Sigmoid colon (tissue), 4 donors: ENCODE measurements at regions not wholly inside any gene's neighbourhood (a gene's known extent, or its start where the extent isn't known, plus 50 kb on each side); places are given as distances from the start of the nearest gene placed in this dataset.

Experiments
- EP300 ChIP-seq, 4 donors: sonication (generic); formaldehyde crosslinking; IDR thresholded peaks; one replicate each; pipeline ENCODE4 v1.6.1; 2017; ENCODE audit warnings: antibody characterized with exemption in 4 of 4
- POLR2A ChIP-seq, 2 donors: fragments of 450-650 bp; IDR thresholded peaks; one replicate each; pipeline ENCODE4 v1.6.1; 2016; ENCODE audit warnings: antibody characterized with exemption in 2 of 2, mild to moderate bottlenecking in 2 of 2, moderate library complexity in 2 of 2
- TF ChIP-seq, protein P1 (sequence below), 4 experiments: fragments of 450-650 bp in 3 of 4; fragments of 200-600 bp in 1 of 4; IDR thresholded peaks; one replicate each; pipeline ENCODE4 v1.5.1; 2016 to 2019; ENCODE audit warnings: antibody characterized with exemption in 4 of 4, mild to moderate bottlenecking in 3 of 4, moderate library complexity in 2 of 4

- TF ChIP-seq, protein P1, sequence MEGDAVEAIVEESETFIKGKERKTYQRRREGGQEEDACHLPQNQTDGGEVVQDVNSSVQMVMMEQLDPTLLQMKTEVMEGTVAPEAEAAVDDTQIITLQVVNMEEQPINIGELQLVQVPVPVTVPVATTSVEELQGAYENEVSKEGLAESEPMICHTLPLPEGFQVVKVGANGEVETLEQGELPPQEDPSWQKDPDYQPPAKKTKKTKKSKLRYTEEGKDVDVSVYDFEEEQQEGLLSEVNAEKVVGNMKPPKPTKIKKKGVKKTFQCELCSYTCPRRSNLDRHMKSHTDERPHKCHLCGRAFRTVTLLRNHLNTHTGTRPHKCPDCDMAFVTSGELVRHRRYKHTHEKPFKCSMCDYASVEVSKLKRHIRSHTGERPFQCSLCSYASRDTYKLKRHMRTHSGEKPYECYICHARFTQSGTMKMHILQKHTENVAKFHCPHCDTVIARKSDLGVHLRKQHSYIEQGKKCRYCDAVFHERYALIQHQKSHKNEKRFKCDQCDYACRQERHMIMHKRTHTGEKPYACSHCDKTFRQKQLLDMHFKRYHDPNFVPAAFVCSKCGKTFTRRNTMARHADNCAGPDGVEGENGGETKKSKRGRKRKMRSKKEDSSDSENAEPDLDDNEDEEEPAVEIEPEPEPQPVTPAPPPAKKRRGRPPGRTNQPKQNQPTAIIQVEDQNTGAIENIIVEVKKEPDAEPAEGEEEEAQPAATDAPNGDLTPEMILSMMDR (IDR thresholded peaks at IDR 0.05), result no peak
- TF ChIP-seq POLR2A (IDR thresholded peaks at IDR 0.05) (no peak), EP300 (IDR thresholded peaks at IDR 0.05) (no peak)
These were observed 71.4 kb upstream of the MBOAT2 start for GRCh38 chr2:9074930-9075329.
